GM12878 (cell line): ENCODE measurements at regions not wholly inside any gene's neighbourhood (a gene's known extent, or its start where the extent isn't known, plus 50 kb on each side); places are given as distances from the start of the nearest gene placed in this dataset.

ENCODE experiments used
- BCL11A ChIP-seq: IDR thresholded peaks from 2 replicates; pipeline ENCODE4 v1.6.1; 2011; ENCODE audit warnings: low read depth, low read length
- CEBPZ ChIP-seq: fragments of 150-350 bp; IDR thresholded peaks from 2 replicates; pipeline ENCODE4 v1.6.1; 2016; ENCODE audit warnings: low read depth, low read length
- CTCF ChIP-seq, 3 experiments: IDR thresholded peaks in 2 of 3; conservative IDR thresholded peaks in 1 of 3; 2 replicates each; pipeline ENCODE4 v1.5.1; 2011; ENCODE audit warnings: low read depth in 3 of 3, low read length in 3 of 3, mild to moderate bottlenecking in 3 of 3, control low read depth in 2 of 3, moderate library complexity in 2 of 3, inconsistent platforms in 1 of 3, mixed read lengths in 1 of 3; ENCODE audit not compliant: control insufficient read depth in 2 of 3, insufficient read depth in 1 of 3; ENCODE audit errors: extremely low read depth in 1 of 3
- MEF2B ChIP-seq: fragments of 450-650 bp; IDR thresholded peaks from 2 replicates; pipeline ENCODE4 v1.6.1; 2018; ENCODE audit warnings: mild to moderate bottlenecking, moderate library complexity; ENCODE audit not compliant: partially characterized antibody, poor library complexity, severe bottlenecking
- RAD51 ChIP-seq: fragments of 450-650 bp; IDR thresholded peaks from 2 replicates; pipeline ENCODE4 v1.6.1; 2016; ENCODE audit warnings: moderate library complexity, mild to moderate bottlenecking, inconsistent platforms
- SIN3A ChIP-seq: IDR thresholded peaks from 2 replicates; pipeline ENCODE4 v1.6.1; 2012; ENCODE audit warnings: low read depth, low read length, improper control_type of control experiment
- SPI1 ChIP-seq: IDR thresholded peaks from 2 replicates; pipeline ENCODE4 v1.6.1; 2011; ENCODE audit warnings: low read depth, mild to moderate bottlenecking, low read length, moderate library complexity, borderline replicate concordance; ENCODE audit not compliant: insufficient read depth
- ZNF24 ChIP-seq: fragments of 450-650 bp; IDR thresholded peaks from 2 replicates; pipeline ENCODE4 v1.6.1; 2017; ENCODE audit warnings: antibody characterized with exemption, mild to moderate bottlenecking
- ZNF687 ChIP-seq: fragments of 450-650 bp; IDR thresholded peaks from 2 replicates; pipeline ENCODE4 v1.6.1; 2017; ENCODE audit warnings: mild to moderate bottlenecking, moderate library complexity

GRCh38 chr19:31554360-31554759, 205.1 kb upstream of the TSHZ3 start (continued):
- TF ChIP-seq SPI1 (no peak), CEBPZ (no peak), SIN3A (no peak), CTCF (IDR thresholded peaks at IDR 0.05 in 2 of 3, conservative IDR thresholded peaks at IDR 0.05 in 1 of 3; ENCODE audit: control insufficient read depth in 2 of 3, extremely low read depth in 1 of 3, insufficient read depth in 1 of 3, low read depth in 3 of 3, low read length in 3 of 3) (no peak), MEF2B (no peak), ZNF687 (no peak), ZNF24 (no peak), BCL11A (no peak), RAD51 (no peak)
